ENCODE measurements at regions not wholly inside any gene's neighbourhood (a gene's known extent, or its start where the extent isn't known, plus 50 kb on each side); places are given as distances from the start of the nearest gene placed in this dataset.

DNA sequence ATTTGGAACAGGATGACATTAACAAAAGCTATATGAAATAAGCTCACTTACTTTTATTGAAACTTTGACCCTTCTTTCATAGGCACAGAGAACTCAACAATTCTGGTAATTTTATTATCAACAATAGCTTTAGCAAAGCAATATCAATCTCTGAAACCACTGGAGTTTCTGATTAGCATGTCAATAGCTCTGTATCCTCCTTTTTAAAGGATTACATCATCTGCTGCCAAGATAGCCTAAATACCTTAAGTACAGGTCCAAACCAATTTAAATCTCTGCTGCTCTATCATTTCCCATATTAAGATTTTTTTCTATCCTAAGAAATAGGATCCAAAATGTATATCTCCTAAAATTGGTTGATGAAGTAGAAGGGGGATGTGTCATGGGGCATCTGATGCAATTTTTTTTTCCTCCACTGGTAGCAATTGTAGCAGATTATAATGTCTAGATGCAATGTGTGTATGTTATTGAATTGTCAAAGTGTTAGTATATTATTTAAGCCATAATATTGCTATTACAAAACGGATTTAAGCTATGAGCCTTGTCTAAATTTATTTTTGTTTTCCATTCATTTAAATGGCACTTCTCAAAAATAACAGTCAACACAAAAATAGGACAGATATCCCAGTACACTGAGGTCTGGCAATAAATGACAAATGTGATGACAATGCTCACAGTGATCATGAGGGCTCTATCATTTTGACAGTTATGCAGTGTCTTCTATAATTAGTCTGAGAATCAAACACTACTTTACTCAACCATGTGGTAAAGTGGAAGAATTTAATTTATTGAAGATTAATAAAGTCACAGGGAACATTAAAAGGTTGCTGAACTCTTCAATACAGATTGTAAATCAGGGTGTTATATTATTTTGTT is 328.4 kb downstream of the CDH7 start:
- H3K27me3 ChIP-seq (ENCODE audit: low read length), result no peaks in the 10 kb centered on the region
- no peak overlapping the region for H3K9ac ChIP-seq (ENCODE audit: low read length)
- no peaks in the 10 kb centered on the region; the same call in 1 of the 2 replicates for H3K9me3 ChIP-seq (ENCODE audit: insufficient read depth, low read length)
- no peaks in the 10 kb centered on the region for H4K20me1 ChIP-seq (ENCODE audit: low read depth, low read length)
- no peak for TF ChIP-seq EZH2phosphoT487 (conservative IDR thresholded peaks at IDR 0.05; ENCODE audit: low read length)
- TF ChIP-seq, protein P1, sequence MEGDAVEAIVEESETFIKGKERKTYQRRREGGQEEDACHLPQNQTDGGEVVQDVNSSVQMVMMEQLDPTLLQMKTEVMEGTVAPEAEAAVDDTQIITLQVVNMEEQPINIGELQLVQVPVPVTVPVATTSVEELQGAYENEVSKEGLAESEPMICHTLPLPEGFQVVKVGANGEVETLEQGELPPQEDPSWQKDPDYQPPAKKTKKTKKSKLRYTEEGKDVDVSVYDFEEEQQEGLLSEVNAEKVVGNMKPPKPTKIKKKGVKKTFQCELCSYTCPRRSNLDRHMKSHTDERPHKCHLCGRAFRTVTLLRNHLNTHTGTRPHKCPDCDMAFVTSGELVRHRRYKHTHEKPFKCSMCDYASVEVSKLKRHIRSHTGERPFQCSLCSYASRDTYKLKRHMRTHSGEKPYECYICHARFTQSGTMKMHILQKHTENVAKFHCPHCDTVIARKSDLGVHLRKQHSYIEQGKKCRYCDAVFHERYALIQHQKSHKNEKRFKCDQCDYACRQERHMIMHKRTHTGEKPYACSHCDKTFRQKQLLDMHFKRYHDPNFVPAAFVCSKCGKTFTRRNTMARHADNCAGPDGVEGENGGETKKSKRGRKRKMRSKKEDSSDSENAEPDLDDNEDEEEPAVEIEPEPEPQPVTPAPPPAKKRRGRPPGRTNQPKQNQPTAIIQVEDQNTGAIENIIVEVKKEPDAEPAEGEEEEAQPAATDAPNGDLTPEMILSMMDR (IDR thresholded peaks at IDR 0.05; ENCODE audit: insufficient read depth, low read length, poor library complexity, severe bottlenecking), result no peak
- no peak overlapping the region for H3K27ac ChIP-seq (ENCODE audit: low read depth, low read length)
- H2AFZ ChIP-seq (ENCODE audit: low read depth, low read length, severe bottlenecking), result no peak overlapping the region
- H3F3A ChIP-seq (ENCODE audit: insufficient read depth), result no peaks in the 10 kb centered on the region
- H3K4me3 ChIP-seq (ENCODE audit: insufficient read depth, low read length, poor library complexity, severe bottlenecking), result no peak overlapping the region
- H3K9me2 ChIP-seq (replicated peaks; ENCODE audit: insufficient read depth, low read length), result no peaks in the 10 kb centered on the region; the same call in 1 of the 2 replicates
- no peaks in the 10 kb centered on the region for H3K79me2 ChIP-seq (ENCODE audit: insufficient read depth, low read length)
- H3K4me2 ChIP-seq (ENCODE audit: low read depth, low read length, poor library complexity, severe bottlenecking), result no peak overlapping the region
- H3K36me3 ChIP-seq (ENCODE audit: low read length), result no peaks in the 10 kb centered on the region

- TF ChIP-seq EZH2phosphoT487 (conservative IDR thresholded peaks at IDR 0.05; ENCODE audit: low read length), result no peak
- TF ChIP-seq, protein P1 (IDR thresholded peaks at IDR 0.05; ENCODE audit: insufficient read depth, low read length, poor library complexity, severe bottlenecking), result no peak
- no peaks in the 10 kb centered on the region for H3K27me3 ChIP-seq (ENCODE audit: low read length)
- H3K9me3 ChIP-seq (ENCODE audit: insufficient read depth, low read length), result peaks cover 4% of the 10 kb centered on the region; the same call in 1 of the 2 replicates
- H4K20me1 ChIP-seq (ENCODE audit: low read depth, low read length), result no peaks in the 10 kb centered on the region
- H3K4me3 ChIP-seq (ENCODE audit: insufficient read depth, low read length, poor library complexity, severe bottlenecking), result no peak overlapping the region
- H3K36me3 ChIP-seq (ENCODE audit: low read length), result no peaks in the 10 kb centered on the region
- no peak overlapping the region for H3K4me2 ChIP-seq (ENCODE audit: low read depth, low read length, poor library complexity, severe bottlenecking)
- no peaks in the 10 kb centered on the region for H3K79me2 ChIP-seq (ENCODE audit: insufficient read depth, low read length)
- H2AFZ ChIP-seq (ENCODE audit: low read depth, low read length, severe bottlenecking), result no peak overlapping the region
- no peaks in the 10 kb centered on the region for H3F3A ChIP-seq (ENCODE audit: insufficient read depth)
- H3K27ac ChIP-seq (ENCODE audit: low read depth, low read length), result no peak overlapping the region
- no peaks in the 10 kb centered on the region; the same call in 1 of the 2 replicates for H3K9me2 ChIP-seq (replicated peaks; ENCODE audit: insufficient read depth, low read length)
- H3K9ac ChIP-seq (ENCODE audit: low read length), result no peak overlapping the region
Observed at GRCh38 chr18:66077066-66077465, 326.3 kb downstream of the CDH7 start.

DNA sequence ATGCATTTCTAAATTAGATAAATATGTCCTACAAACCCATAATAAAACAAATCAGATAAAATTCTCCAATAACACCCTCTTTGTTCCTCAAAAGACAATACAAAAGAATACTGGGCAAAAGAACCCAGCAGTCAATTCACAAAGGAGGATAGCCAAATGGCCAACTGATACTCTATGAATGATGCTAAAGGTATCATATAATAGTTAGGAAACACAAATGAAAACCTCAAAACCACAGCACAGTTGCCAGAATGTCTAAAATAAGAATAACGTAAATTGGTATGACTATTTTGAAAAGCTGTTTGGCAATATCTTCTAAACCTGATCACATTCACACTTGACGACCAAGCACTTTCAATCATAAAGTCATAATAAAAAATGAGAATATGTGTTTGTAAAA is 315.4 kb downstream of the CDH7 start:
- H3K79me2 ChIP-seq (ENCODE audit: insufficient read depth, low read length), result no peaks in the 10 kb centered on the region
- H3K27ac ChIP-seq (ENCODE audit: low read depth, low read length), result no peak overlapping the region
- H3K36me3 ChIP-seq (ENCODE audit: low read length), result no peaks in the 10 kb centered on the region
- H3K9ac ChIP-seq (ENCODE audit: low read length), result no peak overlapping the region
- no peak overlapping the region for H3K4me2 ChIP-seq (ENCODE audit: low read depth, low read length, poor library complexity, severe bottlenecking)
- no peaks in the 10 kb centered on the region for H4K20me1 ChIP-seq (ENCODE audit: low read depth, low read length)
- no peak overlapping the region for H3K4me3 ChIP-seq (ENCODE audit: insufficient read depth, low read length, poor library complexity, severe bottlenecking)
- no peaks in the 10 kb centered on the region for H3K27me3 ChIP-seq (ENCODE audit: low read length)
- H3F3A ChIP-seq (ENCODE audit: insufficient read depth), result no peaks in the 10 kb centered on the region
- no peaks in the 10 kb centered on the region for H3K9me3 ChIP-seq (ENCODE audit: insufficient read depth, low read length)
- TF ChIP-seq EZH2phosphoT487 (conservative IDR thresholded peaks at IDR 0.05; ENCODE audit: low read length), result no peak
- TF ChIP-seq, protein P1 (IDR thresholded peaks at IDR 0.05; ENCODE audit: insufficient read depth, low read length, poor library complexity, severe bottlenecking), result no peak
- H3K9me2 ChIP-seq (replicated peaks; ENCODE audit: insufficient read depth, low read length), result no peaks in the 10 kb centered on the region
- H2AFZ ChIP-seq (ENCODE audit: low read depth, low read length, severe bottlenecking), result no peak overlapping the region
